ENCODE measurements at regions not wholly inside any gene's neighbourhood (a gene's known extent, or its start where the extent isn't known, plus 50 kb on each side); places are given as distances from the start of the nearest gene placed in this dataset.

- H3K27ac ChIP-seq, result no peak overlapping the region
- intact Hi-C loops (cut with DNase I), result no loop called here
- peaks cover 0 to 5% of the 10 kb centered on the region in 2 donors for H3K4me1 ChIP-seq (replicated peaks in 1 of 2)
- H3K27me3 ChIP-seq, result no peaks in the 10 kb centered on the region
- no peak overlapping the region for H3K4me3 ChIP-seq
- WGBS, 4 donors, result 76 to 85% (median 80%) methylated on average over 6 to 9 of the region's 9 CpGs
- DNase-seq, result peak in 1 of 7 donors; percentile 3
- no peaks in the 10 kb centered on the region for H3K9me3 ChIP-seq (replicated peaks in 1 of 3)
- no peak for TF ChIP-seq CTCF (IDR thresholded peaks at IDR 0.05)
- no peak for TF ChIP-seq POLR2A (IDR thresholded peaks at IDR 0.05)
- no peaks in the 10 kb centered on the region for H3K36me3 ChIP-seq (replicated peaks in 1 of 2)
These were observed 110.2 kb downstream of the TPRA1 start for GRCh38 chr3:127480196-127480954.

GRCh38 chr3:127479449-127479848, 111.1 kb downstream of the TPRA1 start:
- Histone ChIP-seq H3K36me3 (replicated peaks in 1 of 2) (no peaks in the 10 kb centered on the region), H3K4me3 (no peak overlapping the region), H3K4me1 (replicated peaks in 1 of 2) (peaks cover 0 to 5% of the 10 kb centered on the region in 2 donors), H3K27me3 (no peaks in the 10 kb centered on the region), H3K9me3 (replicated peaks in 1 of 3) (no peaks in the 10 kb centered on the region), H3K27ac (no peak overlapping the region)
- DNase-seq, result peak in 4 of 7 donors; percentile 6 to 56 (median 30)
- TF ChIP-seq CTCF (IDR thresholded peaks at IDR 0.05) (no peak), POLR2A (IDR thresholded peaks at IDR 0.05) (no peak)
- intact Hi-C loops (cut with DNase I), result no loop called here
- WGBS, 4 donors, result 67 to 76% (median 70%) methylated on average over 11 to 12 of the region's 12 CpGs

GRCh38 chr3:127478922-127479321, 111.6 kb downstream of the TPRA1 start:
- Histone ChIP-seq H3K27ac (no peak overlapping the region), H3K27me3 (no peaks in the 10 kb centered on the region), H3K9me3 (replicated peaks in 1 of 3) (no peaks in the 10 kb centered on the region), H3K4me3 (no peak overlapping the region), H3K36me3 (replicated peaks in 1 of 2) (no peaks in the 10 kb centered on the region), H3K4me1 (replicated peaks in 1 of 2) (peaks cover 0 to 5% of the 10 kb centered on the region in 2 donors)
- DNase-seq, result no peak
- intact Hi-C loops (cut with DNase I), result no loop called here
- WGBS, 4 donors, result 88 to 91% (median 89%) methylated on average over 7 of the region's 7 CpGs
- no peak for TF ChIP-seq CTCF (IDR thresholded peaks at IDR 0.05)
- TF ChIP-seq POLR2A (IDR thresholded peaks at IDR 0.05), result no peak

- Histone ChIP-seq H3K36me3 (replicated peaks in 1 of 2) (no peaks in the 10 kb centered on the region), H3K27ac (no peak overlapping the region)
- TF ChIP-seq POLR2A (IDR thresholded peaks at IDR 0.05) (no peak), CTCF (IDR thresholded peaks at IDR 0.05) (no peak)
These were observed 113.1 kb downstream of the TPRA1 start for GRCh38 chr3:127477396-127477795.

More at GRCh38 chr3:127477396-127477795, 113.1 kb downstream of the TPRA1 start:
- no peak overlapping the region for H3K4me3 ChIP-seq
- 82 to 87% (median 84%) methylated on average over 6 to 8 of the region's 8 CpGs for WGBS, 4 donors
- no peaks in the 10 kb centered on the region for H3K9me3 ChIP-seq (replicated peaks in 1 of 3)
- intact Hi-C loops (cut with DNase I), result no loop called here
- no peak for DNase-seq
- H3K4me1 ChIP-seq (replicated peaks in 1 of 2), result peaks cover 0 to 1% of the 10 kb centered on the region in 2 donors
- H3K27me3 ChIP-seq, result no peaks in the 10 kb centered on the region
